HCT116 (cell line): ENCODE measurements at regions not wholly inside any gene's neighbourhood (a gene's known extent, or its start where the extent isn't known, plus 50 kb on each side); places are given as distances from the start of the nearest gene placed in this dataset.

ENCODE experiments used
- ATAC-seq: fragments of 200-7000 bp; cut with Tn5 transposase; 2 replicates; pipeline ENCODE4 v1.9.1; 2020; ENCODE audit warnings: mild to moderate bottlenecking, moderate library complexity
- BruUV-seq: library from RNA; stranded (reverse); fragments of 400-500 nt; replicated peaks from 2 replicates; lab custom pipeline; 2021; lab: Mats Ljungman, UMichigan
- CTCF ChIA-PET: fragments of 300-600 bp; sonication (Branson Sonifier 250); formaldehyde crosslinking; loops from one replicate; lab custom pipeline; 2021; ENCODE audit warnings: antibody characterized with exemption; lab: Charles Lee
- POLR2A ChIA-PET: fragments of 300-600, 350-600 bp; sonication (Branson Sonifier 250); formaldehyde crosslinking; loops from one replicate; lab custom pipeline; 2021; ENCODE audit warnings: antibody characterized with exemption; lab: Charles Lee
- RAD21 ChIA-PET, 2 experiments: fragments of 300-600 bp; sonication (Branson Sonifier 250); formaldehyde crosslinking; loops; one replicate each; lab custom pipeline; 2023; ENCODE audit warnings: low total read pairs in 2 of 2; ENCODE audit not compliant: uncharacterized antibody in 2 of 2, unreplicated experiment in 2 of 2, low non-redundant PET in 1 of 2; lab: Charles Lee
- DNase-seq: peaks from one replicate; pipeline ENCODE4 v3.0.0-alpha.2; 2010; ENCODE audit warnings: low read depth, low spot score
- H2AFZ ChIP-seq: fragments of 200-600 bp; shearing (Covaris generic), sonication (generic); 2 replicates; pipeline ENCODE4 v1.6.1; 2017; ENCODE audit warnings: low read depth, mixed run types, mixed read lengths, antibody characterized with exemption, low read length; ENCODE audit not compliant: poor library complexity, severe bottlenecking
- H3K27ac ChIP-seq: 2 replicates; pipeline ENCODE4 v1.5.1; 2012; ENCODE audit warnings: low read depth, low read length
- H3K27me3 ChIP-seq: fragments of 200-600 bp; sonication (generic); 2 replicates; pipeline ENCODE4 v1.6.1; 2016; ENCODE audit warnings: mixed run types, low read length, mixed read lengths; ENCODE audit not compliant: insufficient read depth
- H3K36me3 ChIP-seq, 2 experiments: fragments of 200-500 bp in 1 of 2; fragments of 200-600 bp in 1 of 2; sonication (Bioruptor generic) in 1 of 2; sonication (generic) in 1 of 2; 2 replicates each; pipeline versions ENCODE4 v1.5.1 to v1.6.1; 2014 to 2016; ENCODE audit warnings: low read length in 2 of 2, inconsistent platforms in 1 of 2, mixed read lengths in 1 of 2, mixed run types in 1 of 2; ENCODE audit not compliant: insufficient read depth in 2 of 2, control insufficient read depth in 1 of 2
- H3K4me1 ChIP-seq, 2 experiments: fragments of 200-600 bp in 1 of 2; sonication (generic) in 1 of 2; 2 replicates each; pipeline versions ENCODE4 v1.5.1 to v1.6.1; 2012 to 2017; ENCODE audit warnings: low read length in 2 of 2, inconsistent platforms in 1 of 2, mild to moderate bottlenecking in 1 of 2, mixed read lengths in 1 of 2, mixed run types in 1 of 2, moderate library complexity in 1 of 2; ENCODE audit not compliant: insufficient read depth in 2 of 2, control insufficient read depth in 1 of 2
- H3K4me2 ChIP-seq: fragments of 200-600 bp; sonication (generic); 2 replicates; pipeline ENCODE4 v1.6.1; 2017; ENCODE audit warnings: mixed run types, low read length, mixed read lengths
- H3K4me3 ChIP-seq, 2 experiments: fragments of 200-600 bp in 1 of 2; sonication (generic) in 1 of 2; replicated peaks in 1 of 2; 2 replicates each; pipeline ENCODE4 v1.5.1; 2011 to 2016; ENCODE audit warnings: low read length in 2 of 2, control low read depth in 1 of 2, low read depth in 1 of 2, mild to moderate bottlenecking in 1 of 2, mixed read lengths in 1 of 2, mixed run types in 1 of 2
- H3K79me2 ChIP-seq: fragments of 200-600 bp; sonication (generic); 2 replicates; pipeline ENCODE4 v1.6.1; 2017; ENCODE audit warnings: mild to moderate bottlenecking, mixed run types, low read length, moderate library complexity, mixed read lengths; ENCODE audit not compliant: insufficient read depth
- H3K9ac ChIP-seq: fragments of 200-600 bp; sonication (generic); 2 replicates; pipeline ENCODE4 v1.6.1; 2016; ENCODE audit warnings: low read length, mixed read lengths
- H3K9me2 ChIP-seq: fragments of 200-600 bp; sonication (generic), shearing (Covaris generic); 2 replicates; pipeline ENCODE4 v1.6.1; 2017; ENCODE audit warnings: mixed run types, mild to moderate bottlenecking, moderate library complexity; ENCODE audit not compliant: insufficient read depth
- H3K9me3 ChIP-seq, 2 experiments: fragments of 200-500 bp in 1 of 2; fragments of 200-600 bp in 1 of 2; sonication (Bioruptor generic) in 1 of 2; sonication (generic) in 1 of 2; 2 replicates each; pipeline ENCODE4 v1.6.1; 2014 to 2017; ENCODE audit warnings: low read length in 2 of 2, mixed read lengths in 2 of 2, inconsistent platforms in 1 of 2, low read depth in 1 of 2, mild to moderate bottlenecking in 1 of 2, mixed run types in 1 of 2, moderate library complexity in 1 of 2; ENCODE audit not compliant: control insufficient read depth in 1 of 2, insufficient read depth in 1 of 2
- H4K20me1 ChIP-seq: fragments of 200-600 bp; sonication (generic), shearing (Covaris generic); 2 replicates; pipeline ENCODE4 v1.6.1; 2017; ENCODE audit warnings: mixed run types, mild to moderate bottlenecking, moderate library complexity; ENCODE audit not compliant: insufficient read depth
- ATF3 ChIP-seq: IDR thresholded peaks from 2 replicates; pipeline ENCODE4 v1.6.1; 2012
- CEBPB ChIP-seq: IDR thresholded peaks from 2 replicates; pipeline ENCODE4 v1.6.1; 2012; ENCODE audit warnings: low read depth
- CTCF ChIP-seq, 3 experiments: fragments of 200-600 bp in 1 of 3; sonication (generic) in 1 of 3; IDR thresholded peaks in 2 of 3; conservative IDR thresholded peaks in 1 of 3; 2 replicates each; pipeline ENCODE4 v1.5.1; 2012 to 2017; ENCODE audit warnings: low read depth in 2 of 3, low read length in 2 of 3, antibody characterized with exemption in 1 of 3, borderline replicate concordance in 1 of 3, control low read depth in 1 of 3, mild to moderate bottlenecking in 1 of 3, mixed read lengths in 1 of 3, mixed run types in 1 of 3, moderate library complexity in 1 of 3; ENCODE audit not compliant: insufficient read depth in 1 of 3
- EZH2phosphoT487 ChIP-seq: fragments of 200-600 bp; IDR thresholded peaks from 2 replicates; pipeline ENCODE4 v1.6.1; 2018; ENCODE audit warnings: antibody characterized with exemption, borderline replicate concordance
- FOSL1 ChIP-seq: IDR thresholded peaks from 2 replicates; pipeline ENCODE4 v1.6.1; 2012; ENCODE audit warnings: low read depth
- JUND ChIP-seq: IDR thresholded peaks from 2 replicates; pipeline ENCODE4 v1.6.1; 2012
- MAX ChIP-seq: IDR thresholded peaks from 2 replicates; pipeline ENCODE4 v1.6.1; 2012
- POLR2AphosphoS5 ChIP-seq: IDR thresholded peaks from 2 replicates; pipeline ENCODE4 v1.6.1; 2011; ENCODE audit warnings: mild to moderate bottlenecking, low read depth, low read length, moderate library complexity
- RAD21 ChIP-seq: IDR thresholded peaks from 2 replicates; pipeline ENCODE4 v1.6.1; 2012; ENCODE audit warnings: low read depth, mild to moderate bottlenecking
- SP1 ChIP-seq: IDR thresholded peaks from 2 replicates; pipeline ENCODE4 v1.6.1; 2012; ENCODE audit warnings: low read depth
- SRF ChIP-seq: IDR thresholded peaks from 2 replicates; pipeline ENCODE4 v1.6.1; 2012; ENCODE audit warnings: low read depth
- TCF7L2 ChIP-seq: IDR thresholded peaks from 2 replicates; pipeline ENCODE4 v1.7.0; 2011; ENCODE audit warnings: borderline replicate concordance, inconsistent platforms; ENCODE audit not compliant: insufficient read depth, insufficient read length; ENCODE audit errors: extremely low read depth
- ZNF274 ChIP-seq: fragments of 200-500 bp; sonication (Bioruptor generic); IDR thresholded peaks from 2 replicates; pipeline ENCODE4 v1.6.1; 2014; ENCODE audit warnings: mild to moderate bottlenecking, low read depth, low read length, inconsistent platforms
- intact Hi-C: fragments of 100-400 bp; cut with micrococcal nuclease; formaldehyde crosslinking; loops from 2 replicates; pipeline ENCODE4 v1.10.0; 2022
- TF ChIP-seq, protein P1 (sequence below): IDR thresholded peaks from 2 replicates; pipeline ENCODE4 v1.6.1; 2012; ENCODE audit warnings: low read depth

GRCh38 chr13:53522034-53522433 is 493.4 kb downstream of the OLFM4 start:
- Histone ChIP-seq H3K4me2 (no peak overlapping the region), H3K4me1 (no peaks in the 10 kb centered on the region), H3K9me2 (no peaks in the 10 kb centered on the region), H3K9me3 (peaks cover 20 to 27% of the 10 kb centered on the region in 2 experiments; a peak in 2 of 4 replicates), H3K27me3 (no peaks in the 10 kb centered on the region), H4K20me1 (no peaks in the 10 kb centered on the region), H3K79me2 (no peaks in the 10 kb centered on the region), H3K4me3 (no peak overlapping the region), H3K9ac (no peak overlapping the region), H3K27ac (no peak overlapping the region), H3K36me3 (no peaks in the 10 kb centered on the region), H2AFZ (no peak overlapping the region)
- ChIA-PET CTCF (no interaction called here), RAD21 (no interaction called here), POLR2A (no interaction called here)
- no peak for TF ChIP-seq ATF3
- TF ChIP-seq CEBPB, result no peak
- TF ChIP-seq JUND, result no peak
- TF ChIP-seq, protein P1, sequence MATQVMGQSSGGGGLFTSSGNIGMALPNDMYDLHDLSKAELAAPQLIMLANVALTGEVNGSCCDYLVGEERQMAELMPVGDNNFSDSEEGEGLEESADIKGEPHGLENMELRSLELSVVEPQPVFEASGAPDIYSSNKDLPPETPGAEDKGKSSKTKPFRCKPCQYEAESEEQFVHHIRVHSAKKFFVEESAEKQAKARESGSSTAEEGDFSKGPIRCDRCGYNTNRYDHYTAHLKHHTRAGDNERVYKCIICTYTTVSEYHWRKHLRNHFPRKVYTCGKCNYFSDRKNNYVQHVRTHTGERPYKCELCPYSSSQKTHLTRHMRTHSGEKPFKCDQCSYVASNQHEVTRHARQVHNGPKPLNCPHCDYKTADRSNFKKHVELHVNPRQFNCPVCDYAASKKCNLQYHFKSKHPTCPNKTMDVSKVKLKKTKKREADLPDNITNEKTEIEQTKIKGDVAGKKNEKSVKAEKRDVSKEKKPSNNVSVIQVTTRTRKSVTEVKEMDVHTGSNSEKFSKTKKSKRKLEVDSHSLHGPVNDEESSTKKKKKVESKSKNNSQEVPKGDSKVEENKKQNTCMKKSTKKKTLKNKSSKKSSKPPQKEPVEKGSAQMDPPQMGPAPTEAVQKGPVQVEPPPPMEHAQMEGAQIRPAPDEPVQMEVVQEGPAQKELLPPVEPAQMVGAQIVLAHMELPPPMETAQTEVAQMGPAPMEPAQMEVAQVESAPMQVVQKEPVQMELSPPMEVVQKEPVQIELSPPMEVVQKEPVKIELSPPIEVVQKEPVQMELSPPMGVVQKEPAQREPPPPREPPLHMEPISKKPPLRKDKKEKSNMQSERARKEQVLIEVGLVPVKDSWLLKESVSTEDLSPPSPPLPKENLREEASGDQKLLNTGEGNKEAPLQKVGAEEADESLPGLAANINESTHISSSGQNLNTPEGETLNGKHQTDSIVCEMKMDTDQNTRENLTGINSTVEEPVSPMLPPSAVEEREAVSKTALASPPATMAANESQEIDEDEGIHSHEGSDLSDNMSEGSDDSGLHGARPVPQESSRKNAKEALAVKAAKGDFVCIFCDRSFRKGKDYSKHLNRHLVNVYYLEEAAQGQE, result no peak
- TF ChIP-seq TCF7L2, result no peak
- no peak for TF ChIP-seq FOSL1
- TF ChIP-seq SRF, result no peak
- TF ChIP-seq SP1, result no peak
- TF ChIP-seq RAD21, result no peak
- TF ChIP-seq EZH2phosphoT487, result no peak
- no peak for TF ChIP-seq CTCF (IDR thresholded peaks at IDR 0.05 in 2 of 3, conservative IDR thresholded peaks at IDR 0.05 in 1 of 3; ENCODE audit: borderline replicate concordance in 1 of 3, insufficient read depth in 1 of 3, low read depth in 2 of 3, low read length in 2 of 3)
- no peak for TF ChIP-seq ZNF274
- no peak for TF ChIP-seq MAX
- TF ChIP-seq POLR2AphosphoS5, result no peak
- BruUV-seq, result no TSS peak
- DNase-seq, result no peak
- no peak for ATAC-seq
- intact Hi-C loops, result no loop called here
